OCI-LY7 (cell line): ENCODE measurements at regions not wholly inside any gene's neighbourhood (a gene's known extent, or its start where the extent isn't known, plus 50 kb on each side); places are given as distances from the start of the nearest gene placed in this dataset.

ENCODE experiments used
- CTCF ChIP-seq: fragments of 200-600 bp; sonication (generic); conservative IDR thresholded peaks from 2 replicates; pipeline ENCODE4 v1.5.1; 2014; ENCODE audit warnings: mild to moderate bottlenecking, antibody characterized with exemption, low read length, moderate library complexity, mixed read lengths
- EZH2phosphoT487 ChIP-seq: fragments of 200-600 bp; sonication (generic); IDR thresholded peaks from 2 replicates; pipeline ENCODE4 v1.6.1; 2018; ENCODE audit warnings: low read depth, borderline replicate concordance, mild to moderate bottlenecking, mixed run types, antibody characterized with exemption, low read length, moderate library complexity, mixed read lengths

GRCh38 chr3:87435926-87436620 is 159.7 kb upstream of the POU1F1 start:
- no peak for TF ChIP-seq CTCF
- no peak for TF ChIP-seq EZH2phosphoT487
